HG03354 (cell line): ENCODE measurements at regions not wholly inside any gene's neighbourhood (a gene's known extent, or its start where the extent isn't known, plus 50 kb on each side); places are given as distances from the start of the nearest gene placed in this dataset.
"Not testable (repeated sequence)": the region's sequence is repeated elsewhere in the genome, so short reads cannot be mapped to it uniquely, and the experiment has no call there.

Experiments used
- ATAC-seq: cut with Tn5 transposase; IDR thresholded peaks from one replicate; pipeline ENCODE4 v1.9.1; 2021; ENCODE audit warnings: mild to moderate bottlenecking; ENCODE audit not compliant: unreplicated experiment, poor library complexity, severe bottlenecking

GRCh38 chr1:120542940-120543339 is 128.1 kb downstream of the NBPF8 start:
- not testable (repeated sequence) for ATAC-seq

DNA sequence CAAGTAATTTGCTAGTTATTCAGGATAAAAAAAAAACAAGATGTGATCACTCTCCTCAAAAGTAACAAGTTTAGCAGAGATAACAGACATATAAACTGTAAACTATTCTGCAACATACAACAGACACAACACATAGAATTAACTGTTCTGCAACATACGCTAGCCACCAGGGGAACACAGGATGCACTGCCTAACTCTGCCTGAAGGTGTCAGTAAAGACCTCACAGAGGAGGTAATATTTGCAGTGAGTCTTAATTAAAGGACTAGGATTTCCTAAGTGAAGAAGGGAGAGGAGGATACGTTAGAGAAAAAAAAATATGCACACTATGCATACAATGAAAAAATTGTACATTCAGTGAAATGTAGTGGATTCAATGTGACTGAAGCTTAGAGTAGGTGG is 129.6 kb downstream of the NBPF8 start:
- ATAC-seq, result peak; percentile 88

DNA sequence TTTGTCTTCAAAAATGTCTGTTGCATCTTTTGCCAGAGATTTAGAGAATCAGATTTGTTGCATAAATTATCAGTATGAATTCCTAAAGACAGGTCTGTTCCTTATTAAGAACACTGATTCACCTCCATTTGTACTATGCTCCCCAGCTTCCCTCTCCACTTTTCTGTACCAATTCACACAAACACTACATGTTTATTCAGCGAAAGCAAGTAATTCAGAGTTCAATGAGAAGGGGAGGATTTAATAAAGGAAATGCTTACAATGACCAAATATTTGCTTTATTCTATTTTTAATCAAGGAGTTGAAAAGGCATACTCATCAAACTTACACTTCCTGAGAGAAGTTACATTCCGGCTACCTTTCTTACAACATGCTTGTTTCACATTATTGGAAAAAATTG is 135.5 kb downstream of the NBPF8 start:
- ATAC-seq, result not testable (repeated sequence)

DNA sequence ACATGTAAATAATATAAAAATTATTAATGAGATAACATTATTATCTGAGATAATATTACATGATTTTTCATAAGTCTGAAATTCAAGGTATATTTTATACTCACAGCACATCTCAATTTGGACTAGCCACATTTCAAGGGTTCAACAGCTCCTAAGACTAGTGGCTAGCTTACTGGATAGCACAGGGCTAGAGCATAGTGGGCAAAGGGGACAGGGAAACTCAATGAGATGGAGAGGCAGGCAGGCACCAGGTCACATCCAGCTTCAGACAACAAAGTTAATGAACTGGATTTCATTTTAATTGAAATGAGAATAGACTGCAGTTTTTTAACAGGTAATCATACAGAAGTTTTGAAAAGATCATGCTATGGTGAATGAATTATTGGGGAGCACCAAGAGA is 137.4 kb downstream of the NBPF8 start:
- ATAC-seq, result not testable (repeated sequence)

GRCh38 chr1:120557605-120558302 is 142.9 kb downstream of the NBPF8 start:
- not testable (repeated sequence) for ATAC-seq

DNA sequence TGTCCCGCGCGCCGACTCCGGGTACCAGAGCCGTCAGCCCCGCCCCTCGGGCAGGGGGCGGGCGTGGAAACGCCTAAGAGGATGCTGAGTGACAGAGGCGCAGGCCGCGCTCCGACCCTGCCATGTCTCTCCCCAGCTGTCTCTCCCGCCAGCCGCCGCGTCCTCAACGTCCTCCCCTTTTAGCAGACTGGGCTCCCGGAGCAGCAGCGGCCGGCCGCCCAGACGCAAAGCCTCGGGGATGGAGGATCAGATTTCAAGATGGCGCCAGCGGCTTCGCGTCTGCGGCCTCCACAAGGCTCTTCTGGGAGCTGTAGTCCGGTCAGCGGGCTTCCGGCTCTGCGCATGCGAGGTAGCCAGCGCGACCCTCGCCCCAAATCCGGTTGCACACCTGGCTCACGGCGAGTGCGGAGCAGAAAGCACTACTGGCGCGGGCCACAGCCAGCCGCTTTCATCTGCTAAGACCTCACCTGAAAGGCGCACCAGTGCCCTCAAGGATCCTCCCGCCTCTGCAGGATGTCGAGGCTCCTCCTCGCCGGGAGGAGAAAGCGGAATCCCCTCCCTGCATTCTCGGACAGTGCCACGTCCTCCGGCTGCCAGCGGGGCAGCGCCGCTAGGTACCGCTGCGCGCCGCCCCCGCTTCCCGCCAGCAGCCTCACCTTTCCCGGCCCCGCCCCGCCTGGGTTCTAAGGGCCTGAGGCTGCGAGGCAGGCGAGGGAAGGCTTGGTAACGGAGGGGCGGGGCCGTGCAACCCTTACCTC is 143.6 kb downstream of the NBPF8 start:
- peak; percentile 89 for ATAC-seq

GRCh38 chr1:120561767-120562166 is 146.9 kb downstream of the NBPF8 start:
- not testable (repeated sequence) for ATAC-seq

DNA sequence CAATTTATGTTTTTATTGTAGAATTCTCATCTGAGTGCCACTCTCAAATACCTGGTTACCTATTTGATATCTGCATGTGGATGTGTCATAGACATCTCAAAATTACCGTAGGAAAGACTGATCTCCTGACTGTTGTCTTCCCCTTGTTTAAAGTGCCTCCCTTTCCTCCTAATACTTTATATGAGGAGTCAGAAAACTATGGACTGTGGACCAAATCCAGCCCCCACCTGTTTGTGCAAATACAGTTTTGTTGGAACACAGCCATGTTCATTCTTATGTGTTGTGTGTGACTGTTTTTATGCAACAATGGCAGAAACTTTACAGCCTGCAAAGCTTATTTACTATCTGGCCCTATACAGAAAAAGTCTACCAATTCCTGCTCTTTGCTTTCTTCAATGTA is 150.6 kb downstream of the NBPF8 start:
- ATAC-seq, result not testable (repeated sequence)

- not testable (repeated sequence) for ATAC-seq
These were observed 152.8 kb downstream of the NBPF8 start for GRCh38 chr1:120567620-120568019.

- ATAC-seq, result not testable (repeated sequence)
These were observed 148.5 kb upstream of the NBPF26 start for GRCh38 chr1:120575201-120575600.

DNA sequence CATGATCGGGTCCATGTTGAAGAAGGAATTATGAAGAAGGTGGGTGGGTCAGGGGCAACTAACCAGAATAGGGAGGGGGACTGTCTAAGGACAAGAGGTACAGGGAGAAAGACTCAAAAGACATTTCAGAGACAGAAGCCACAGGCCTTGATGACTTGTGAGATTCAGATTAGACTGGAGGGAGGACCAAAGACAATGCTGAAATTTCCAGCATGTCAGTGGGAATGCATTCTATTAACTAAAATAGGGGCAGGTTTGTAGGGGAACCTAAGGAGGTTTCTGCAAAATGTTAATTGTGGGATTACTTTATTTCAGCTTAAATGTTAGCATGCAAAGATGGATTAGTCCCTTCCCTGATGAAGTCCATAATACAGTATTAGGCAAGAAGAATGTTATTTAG is 141.6 kb upstream of the NBPF26 start:
- ATAC-seq, result not testable (repeated sequence)

GRCh38 chr1:120586053-120586452 is 137.7 kb upstream of the NBPF26 start:
- not testable (repeated sequence) for ATAC-seq

DNA sequence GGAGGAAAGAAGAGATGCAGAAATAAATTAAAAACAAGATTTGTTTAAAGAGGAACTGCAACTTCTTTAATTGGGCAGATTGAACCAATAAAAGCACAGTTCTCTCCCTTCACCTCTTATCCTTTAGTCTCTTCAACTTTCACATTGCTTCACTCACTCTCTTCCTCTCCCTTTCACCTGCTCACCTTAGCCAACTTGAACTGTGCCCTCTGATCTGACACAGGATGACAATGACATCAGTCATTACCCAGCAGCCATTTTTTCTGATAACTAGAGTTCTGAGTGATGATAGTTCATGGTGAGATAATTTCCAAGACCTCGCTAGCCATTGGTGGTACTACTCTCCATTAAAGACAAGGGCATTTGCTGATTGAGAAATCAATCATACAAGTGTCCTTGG is 134.9 kb upstream of the NBPF26 start:
- not testable (repeated sequence) for ATAC-seq

DNA sequence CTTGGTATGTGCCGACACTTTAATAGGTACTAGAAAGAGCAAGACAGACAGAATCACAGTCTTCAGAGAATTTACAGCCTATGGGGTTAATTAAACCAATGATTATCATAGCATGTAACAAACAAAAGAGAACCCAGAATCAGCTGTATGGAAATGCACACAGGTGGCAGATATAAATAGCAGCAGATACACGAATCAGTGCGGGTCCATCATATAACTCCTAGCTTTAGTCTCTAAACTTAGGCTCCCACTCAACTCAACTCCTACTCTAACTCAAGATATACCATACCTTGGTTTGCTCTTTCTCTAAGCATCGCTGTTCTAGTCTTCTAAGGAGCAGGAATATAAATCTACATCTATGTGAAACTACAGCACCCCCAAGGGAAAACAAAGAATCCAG is 132.0 kb upstream of the NBPF26 start:
- peak; percentile 52 for ATAC-seq

DNA sequence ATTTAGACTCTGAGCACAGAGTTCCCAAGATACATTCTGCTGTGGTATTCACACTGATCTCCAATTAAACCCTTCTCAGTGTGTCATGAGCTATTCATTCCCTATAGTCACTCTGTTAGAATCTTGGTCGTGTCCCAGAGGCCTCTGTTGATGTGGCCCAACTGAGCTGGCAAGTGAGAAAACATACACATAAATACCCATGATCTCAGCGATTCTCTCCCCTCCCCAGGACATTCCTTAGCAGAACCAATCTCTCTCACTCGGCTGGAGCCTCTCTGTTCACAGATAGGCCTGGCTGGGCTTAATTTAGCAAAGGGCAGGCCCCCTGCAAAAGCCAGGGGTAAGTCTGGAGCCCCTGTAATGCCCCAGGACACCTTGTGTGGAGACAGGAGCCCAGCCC is 130.8 kb upstream of the NBPF26 start:
- ATAC-seq, result not testable (repeated sequence)

GRCh38 chr1:120593648-120594047 is 130.1 kb upstream of the NBPF26 start:
- not testable (repeated sequence) for ATAC-seq

GRCh38 chr1:120598331-120598951 is 125.3 kb upstream of the NBPF26 start:
- not testable (repeated sequence) for ATAC-seq

DNA sequence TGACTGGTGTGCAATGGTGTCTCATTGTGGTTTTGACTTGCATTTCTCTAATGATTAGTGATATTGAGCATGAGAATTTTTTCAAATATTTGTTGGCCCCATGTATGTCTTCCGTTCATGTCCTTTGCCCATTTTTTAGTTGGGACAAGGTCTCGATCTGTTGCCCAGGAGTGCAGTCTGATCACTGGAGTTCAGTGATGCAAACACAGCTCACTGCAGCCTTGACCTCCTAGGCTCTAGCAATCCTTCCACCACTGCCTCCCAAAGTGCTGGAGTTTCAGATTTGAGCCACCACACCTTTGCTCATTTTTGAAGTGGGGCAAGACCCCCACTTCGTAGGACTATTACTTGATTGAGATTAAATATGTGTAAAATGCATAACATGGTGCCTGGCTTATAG is 124.2 kb upstream of the NBPF26 start:
- ATAC-seq, result not testable (repeated sequence)

DNA sequence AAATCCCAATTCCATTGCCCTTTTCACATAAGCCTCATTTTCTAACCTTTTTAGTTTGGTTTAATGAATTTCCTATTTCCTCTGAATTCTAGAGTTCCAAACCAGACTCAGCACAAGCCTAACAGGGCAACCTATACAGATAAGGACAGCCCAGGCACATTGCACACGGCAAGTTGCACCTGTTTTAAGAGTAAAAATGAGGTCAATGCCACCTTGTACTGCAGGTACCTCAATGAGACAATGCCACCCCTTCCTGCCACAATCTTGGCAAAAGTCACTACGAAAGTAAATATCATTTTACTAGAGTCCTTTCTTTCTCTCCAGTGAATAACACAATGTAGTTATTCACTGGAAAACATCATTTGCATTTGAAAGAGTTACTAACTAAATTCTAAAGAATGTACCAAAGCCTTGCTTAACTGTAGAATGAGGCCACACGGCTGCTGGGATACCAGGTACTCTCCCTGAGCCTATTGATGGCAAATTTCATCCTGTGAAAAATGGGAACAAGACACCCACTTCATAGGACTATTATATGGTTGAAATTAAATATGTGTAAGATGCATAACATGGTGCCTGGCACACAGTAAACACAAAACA is 123.2 kb upstream of the NBPF26 start:
- not testable (repeated sequence) for ATAC-seq

DNA sequence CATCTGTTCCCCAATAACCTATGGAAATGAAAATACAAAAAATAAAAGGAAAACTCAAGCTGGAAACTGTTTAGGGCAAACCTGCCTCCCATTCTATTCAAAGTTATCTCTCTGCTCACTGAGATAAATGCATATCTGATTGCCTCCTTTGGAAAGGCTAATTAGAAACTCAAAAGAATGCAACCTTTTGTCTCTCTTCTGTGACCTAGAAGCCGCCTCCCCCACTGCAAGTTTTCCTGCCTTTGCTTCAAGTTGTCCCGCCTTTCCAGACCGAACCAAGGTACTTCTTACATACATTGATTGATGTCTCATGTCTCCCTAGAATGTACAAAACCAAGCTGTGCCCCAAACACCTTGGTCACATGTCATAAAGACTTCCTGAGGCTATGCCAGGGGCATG is 115.9 kb upstream of the NBPF26 start:
- ATAC-seq, result not testable (repeated sequence)
